Common myeloid progenitor, CD34-positive (primary cell): ENCODE measurements at regions not wholly inside any gene's neighbourhood (a gene's known extent, or its start where the extent isn't known, plus 50 kb on each side); places are given as distances from the start of the nearest gene placed in this dataset.

Source experiments
- CTCF ChIA-PET: fragments of 350-600 bp; sonication (Branson Sonifier 250); formaldehyde crosslinking; loops from one replicate; lab custom pipeline; 2021; ENCODE audit warnings: antibody characterized with exemption; lab: Charles Lee
- POLR2A ChIA-PET: fragments of 350-600 bp; sonication (Branson Sonifier 250); formaldehyde crosslinking; loops from one replicate; lab custom pipeline; 2021; ENCODE audit warnings: antibody characterized with exemption; lab: Charles Lee
- DNase-seq, 3 donors: peaks; one replicate each; pipeline versions ENCODE4 v3.0.0 to v3.0.0-alpha.2; 2013
- H3K27ac ChIP-seq, 2 experiments: 1 replicate in 1 of 2; 2 replicates in 1 of 2; pipeline ENCODE4 v1.7.0; 2013; ENCODE audit warnings: inconsistent platforms in 2 of 2, low read length in 2 of 2, mild to moderate bottlenecking in 2 of 2, low read depth in 1 of 2, moderate library complexity in 1 of 2; ENCODE audit not compliant: severe bottlenecking in 2 of 2, insufficient read depth in 1 of 2, poor library complexity in 1 of 2
- H3K27me3 ChIP-seq, 5 experiments: replicated peaks in 2 of 5; 1 replicate in 3 of 5; 2 replicates in 2 of 5; pipeline versions ENCODE4 v1.6.1 to v1.7.0; 2013; ENCODE audit warnings: low read length in 4 of 5, mild to moderate bottlenecking in 2 of 5, moderate library complexity in 2 of 5, inconsistent platforms in 1 of 5; ENCODE audit not compliant: insufficient read depth in 5 of 5, control insufficient read depth in 4 of 5
- H3K36me3 ChIP-seq, 4 experiments: 1 replicate in 2 of 4; 2 replicates in 2 of 4; pipeline versions ENCODE4 v1.6.1 to v1.7.0; 2013; ENCODE audit warnings: low read length in 3 of 4, control low read depth in 1 of 4, mild to moderate bottlenecking in 1 of 4; ENCODE audit not compliant: control insufficient read depth in 4 of 4, insufficient read depth in 4 of 4
- H3K4me1 ChIP-seq, 4 experiments: 1 replicate in 3 of 4; 2 replicates in 1 of 4; pipeline versions ENCODE4 v1.6.1 to v1.7.1; 2013; ENCODE audit warnings: low read length in 3 of 4, mild to moderate bottlenecking in 3 of 4, control low read depth in 1 of 4, inconsistent platforms in 1 of 4, moderate library complexity in 1 of 4; ENCODE audit not compliant: control insufficient read depth in 4 of 4, insufficient read depth in 4 of 4; ENCODE audit errors: control extremely low read depth in 1 of 4
- H3K4me3 ChIP-seq, 7 experiments: 1 replicate in 4 of 7; 2 replicates in 3 of 7; pipeline versions ENCODE4 v1.5.1 to v1.7.0; 2013; ENCODE audit warnings: mild to moderate bottlenecking in 7 of 7, low read length in 6 of 7, moderate library complexity in 6 of 7, inconsistent platforms in 2 of 7, low read depth in 2 of 7, control low read depth in 1 of 7; ENCODE audit not compliant: insufficient read depth in 4 of 7, control insufficient read depth in 1 of 7; ENCODE audit errors: extremely low read depth in 1 of 7
- H3K9me3 ChIP-seq, 5 experiments: 1 replicate in 4 of 5; 2 replicates in 1 of 5; pipeline versions ENCODE4 v1.6.1 to v1.7.1; 2013; ENCODE audit warnings: low read length in 4 of 5, mild to moderate bottlenecking in 2 of 5, inconsistent platforms in 1 of 5, low read depth in 1 of 5, moderate library complexity in 1 of 5; ENCODE audit not compliant: control insufficient read depth in 4 of 5, insufficient read depth in 2 of 5; ENCODE audit errors: control extremely low read depth in 1 of 5
- WGBS: methylation state at CpG from one replicate; pipeline ENCODE4 v1.1.5; 2013; ENCODE audit not compliant: insufficient coverage; 5-methylcytosine and 5-hydroxymethylcytosine counted together

GRCh38 chr2:212711856-212712255 is 173.3 kb upstream of the ERBB4 start:
- no peaks in the 10 kb centered on the region for H3K9me3 ChIP-seq
- no peaks in the 10 kb centered on the region for H3K36me3 ChIP-seq
- POLR2A ChIA-PET, result no interaction called here
- whole genome bisulfite sequencing, result 100% methylated on average over 1 of the region's 3 CpGs
- H3K4me3 ChIP-seq, result no peak overlapping the region
- no peak for DNase-seq
- H3K4me1 ChIP-seq, result no peaks in the 10 kb centered on the region
- no peak overlapping the region for H3K27ac ChIP-seq
- H3K27me3 ChIP-seq, result peaks cover 0 to 2% (median 0%) of the 10 kb centered on the region in 5 experiments
- CTCF ChIA-PET, result no interaction called here

GRCh38 chr2:212709280-212709679 is 170.7 kb upstream of the ERBB4 start:
- ChIA-PET CTCF (no interaction called here), POLR2A (no interaction called here)
- Histone ChIP-seq H3K27me3 (peaks cover 0 to 2% (median 0%) of the 10 kb centered on the region in 5 experiments), H3K4me3 (no peak overlapping the region), H3K9me3 (no peaks in the 10 kb centered on the region), H3K36me3 (no peaks in the 10 kb centered on the region), H3K27ac (no peak overlapping the region), H3K4me1 (no peaks in the 10 kb centered on the region)
- no peak for DNase-seq
- WGBS, result 92% methylated on average over 1 of the region's 3 CpGs

GRCh38 chr2:212708355-212708754 is 169.8 kb upstream of the ERBB4 start:
- H3K4me3 ChIP-seq, result no peak overlapping the region
- no peaks in the 10 kb centered on the region for H3K27me3 ChIP-seq
- CTCF ChIA-PET, result no interaction called here
- no peaks in the 10 kb centered on the region for H3K4me1 ChIP-seq
- POLR2A ChIA-PET, result no interaction called here
- WGBS, result no CpG with 5 or more reads among the region's 2 CpGs
- no peaks in the 10 kb centered on the region for H3K9me3 ChIP-seq
- DNase-seq, result no peak
- no peak overlapping the region for H3K27ac ChIP-seq
- H3K36me3 ChIP-seq, result no peaks in the 10 kb centered on the region

DNA sequence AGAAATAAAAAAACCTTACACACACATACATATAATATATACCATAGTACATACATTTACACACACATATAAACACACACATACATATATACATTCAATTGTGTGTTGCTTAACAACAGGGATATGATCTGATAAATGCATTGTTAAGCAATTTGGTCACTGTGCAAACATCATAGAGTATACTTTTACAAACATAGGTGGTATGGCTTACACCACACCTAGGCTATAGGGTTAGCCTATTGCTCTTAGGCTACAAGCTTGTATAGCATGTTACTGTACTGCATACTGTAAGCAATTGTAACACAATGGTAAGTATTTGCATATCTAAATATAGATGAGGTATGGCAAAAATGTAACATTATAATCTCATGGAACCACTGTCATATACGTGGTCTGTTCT is 156.8 kb upstream of the ERBB4 start:
- Histone ChIP-seq H3K27ac (no peak overlapping the region), H3K27me3 (no peaks in the 10 kb centered on the region), H3K36me3 (no peaks in the 10 kb centered on the region), H3K4me1 (no peaks in the 10 kb centered on the region), H3K9me3 (no peaks in the 10 kb centered on the region), H3K4me3 (no peak overlapping the region)
- DNase-seq, result no peak
- ChIA-PET CTCF (no interaction called here), POLR2A (no interaction called here)
- 100% methylated on average over 1 of the region's 1 CpG for WGBS

DNA sequence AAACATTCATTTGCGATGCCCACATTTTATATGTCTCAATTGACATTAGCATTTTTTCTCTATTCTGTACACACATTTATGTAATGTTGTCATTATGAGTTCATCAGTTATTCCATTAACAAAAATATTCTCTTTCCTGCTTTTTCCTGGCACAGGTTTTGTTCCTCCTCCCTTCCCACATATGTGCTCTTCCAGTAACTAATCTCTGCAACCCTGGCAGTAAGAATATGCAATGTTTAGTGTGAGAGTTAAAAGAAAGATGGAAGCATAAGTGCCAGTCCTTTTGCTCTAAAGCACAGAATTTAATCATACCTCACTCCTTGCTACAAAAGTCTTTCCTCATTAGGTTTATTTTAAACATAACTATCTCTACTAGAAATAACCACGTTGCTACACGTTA is 155.8 kb upstream of the ERBB4 start:
- ChIA-PET CTCF (no interaction called here), POLR2A (no interaction called here)
- DNase-seq, result no peak
- Histone ChIP-seq H3K36me3 (no peaks in the 10 kb centered on the region), H3K4me1 (no peaks in the 10 kb centered on the region), H3K4me3 (no peak overlapping the region), H3K9me3 (no peaks in the 10 kb centered on the region), H3K27ac (no peak overlapping the region), H3K27me3 (no peaks in the 10 kb centered on the region)
- WGBS, result no CpG with 5 or more reads among the region's 3 CpGs

- H3K4me1 ChIP-seq, result no peaks in the 10 kb centered on the region
- POLR2A ChIA-PET, result no interaction called here
- no peak overlapping the region for H3K27ac ChIP-seq
- no peaks in the 10 kb centered on the region for H3K36me3 ChIP-seq
- no peak for DNase-seq
- no peaks in the 10 kb centered on the region for H3K27me3 ChIP-seq
- CTCF ChIA-PET, result interaction anchor here (0.6 kb wide), 1 partner anchor 105 kb away, joined by 3 read pairs; no protein-coding TSS in a partner anchor
- H3K9me3 ChIP-seq, result no peaks in the 10 kb centered on the region
- H3K4me3 ChIP-seq, result no peak overlapping the region
- 81% methylated on average over 3 of the region's 3 CpGs for WGBS
Measured at GRCh38 chr2:212692466-212692865, 153.9 kb upstream of the ERBB4 start.

DNA sequence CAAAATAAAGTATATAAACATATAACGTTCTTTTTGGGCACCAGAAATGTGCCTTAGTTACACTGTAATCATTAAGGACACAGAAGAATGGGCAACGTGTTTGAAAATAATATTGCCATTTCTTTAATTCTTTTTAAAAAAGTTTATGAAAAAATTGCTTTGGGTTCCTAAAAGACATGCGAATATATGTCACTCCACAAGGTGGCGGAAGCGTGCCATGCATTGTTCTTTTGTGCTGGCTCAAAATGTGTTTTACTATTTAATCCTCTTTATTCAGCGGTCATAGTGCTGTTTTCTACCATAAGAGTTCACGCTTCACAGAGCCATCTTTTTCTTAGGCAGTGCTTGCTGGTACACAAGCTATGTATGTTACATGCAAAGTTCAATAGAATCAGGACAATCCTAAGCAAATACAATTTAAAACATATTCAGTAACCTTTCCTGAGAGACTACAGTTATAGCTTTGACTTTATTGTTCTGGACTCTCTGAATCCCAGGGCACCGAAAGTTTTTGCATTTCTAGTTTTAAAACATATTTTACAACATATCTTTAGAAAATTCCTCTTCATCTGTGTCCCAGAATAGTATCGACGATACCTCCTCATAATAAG is 147.8 kb upstream of the ERBB4 start:
- Histone ChIP-seq H3K9me3 (no peaks in the 10 kb centered on the region), H3K27me3 (no peaks in the 10 kb centered on the region), H3K27ac (no peak overlapping the region), H3K36me3 (no peaks in the 10 kb centered on the region), H3K4me1 (peaks cover 0 to 8% (median 2%) of the 10 kb centered on the region in 4 experiments), H3K4me3 (peak overlapping the region in 1 of 7 experiments; percentile 33)
- WGBS, result 44% methylated on average over 8 of the region's 10 CpGs
- peak; percentile 67 to 89 (median 82) for DNase-seq
- ChIA-PET POLR2A (no interaction called here), CTCF (interaction anchor here (0.5 to 1.9 kb wide), 4 partner anchors 9 to 1942 kb away, joined by 3 to 5 read pairs (median 4); no protein-coding TSS in a partner anchor)
